ENCODE measurements at regions not wholly inside any gene's neighbourhood (a gene's known extent, or its start where the extent isn't known, plus 50 kb on each side); places are given as distances from the start of the nearest gene placed in this dataset.
"Not testable (repeated sequence)": the region's sequence is repeated elsewhere in the genome, so short reads cannot be mapped to it uniquely, and the experiment has no call there.

DNA sequence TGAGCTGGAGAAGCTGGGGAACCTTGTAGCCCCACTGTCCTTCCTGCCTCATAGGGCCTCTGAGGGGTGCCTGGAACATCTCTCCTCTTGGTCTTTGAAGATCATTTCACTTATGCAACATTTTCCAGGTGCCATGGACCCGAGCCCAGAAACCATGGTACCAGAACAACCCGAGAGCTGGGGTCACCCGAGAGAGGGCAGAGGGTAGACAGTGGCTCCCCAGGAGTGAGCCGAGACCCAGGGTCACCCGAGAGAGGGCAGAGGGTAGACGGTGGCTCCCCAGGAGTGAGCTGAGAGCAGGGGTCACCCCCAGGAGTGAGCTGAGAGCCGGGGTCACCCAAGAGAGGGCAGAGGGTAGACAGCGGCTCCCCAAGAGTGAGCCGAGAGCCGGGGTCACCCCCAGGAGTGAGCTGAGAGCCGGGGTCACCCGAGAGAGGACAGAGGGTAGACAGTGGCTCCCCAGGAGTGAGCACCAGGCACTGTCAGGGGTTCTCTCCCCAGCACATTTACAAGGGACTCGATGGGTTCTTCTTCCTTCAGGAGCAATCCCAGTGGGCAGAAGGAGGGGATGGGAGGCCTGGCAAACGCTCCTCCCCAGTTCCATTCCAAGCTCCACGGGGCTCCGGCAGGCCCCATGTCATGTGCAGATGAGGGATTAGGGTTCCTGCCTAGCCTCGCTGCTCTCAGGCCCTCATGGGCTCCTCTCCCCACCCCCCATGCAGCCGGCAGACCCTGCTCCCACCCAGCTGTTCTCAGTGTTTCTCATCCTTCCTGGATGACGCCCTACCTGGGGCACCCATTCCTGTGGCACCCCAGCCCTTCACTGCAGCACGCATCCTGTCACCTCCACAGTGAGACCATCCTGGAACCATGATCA, 163.5 kb downstream of the RTP5 start:
- DNase-seq, result no peak

DNA sequence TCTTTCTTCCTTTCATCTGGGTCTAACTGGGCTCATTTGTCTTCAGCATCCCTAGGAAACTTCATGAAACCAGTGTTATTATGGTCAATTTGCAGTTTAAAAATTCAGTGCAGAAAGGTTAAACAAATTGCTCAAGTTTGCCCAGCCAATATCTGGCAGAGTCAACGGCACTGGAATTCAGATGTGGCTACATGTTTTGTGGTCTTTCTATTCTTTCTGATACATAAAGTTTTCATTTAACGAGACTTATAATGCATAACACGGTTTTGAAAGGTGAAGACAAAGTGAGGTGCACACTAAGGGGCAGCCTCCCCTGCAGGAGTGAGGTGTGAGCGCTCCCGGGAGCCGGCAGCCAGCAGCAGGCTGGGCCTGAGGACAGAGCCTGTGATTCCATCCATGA, 164.6 kb downstream of the RTP5 start:
- no peak for DNase-seq

DNA sequence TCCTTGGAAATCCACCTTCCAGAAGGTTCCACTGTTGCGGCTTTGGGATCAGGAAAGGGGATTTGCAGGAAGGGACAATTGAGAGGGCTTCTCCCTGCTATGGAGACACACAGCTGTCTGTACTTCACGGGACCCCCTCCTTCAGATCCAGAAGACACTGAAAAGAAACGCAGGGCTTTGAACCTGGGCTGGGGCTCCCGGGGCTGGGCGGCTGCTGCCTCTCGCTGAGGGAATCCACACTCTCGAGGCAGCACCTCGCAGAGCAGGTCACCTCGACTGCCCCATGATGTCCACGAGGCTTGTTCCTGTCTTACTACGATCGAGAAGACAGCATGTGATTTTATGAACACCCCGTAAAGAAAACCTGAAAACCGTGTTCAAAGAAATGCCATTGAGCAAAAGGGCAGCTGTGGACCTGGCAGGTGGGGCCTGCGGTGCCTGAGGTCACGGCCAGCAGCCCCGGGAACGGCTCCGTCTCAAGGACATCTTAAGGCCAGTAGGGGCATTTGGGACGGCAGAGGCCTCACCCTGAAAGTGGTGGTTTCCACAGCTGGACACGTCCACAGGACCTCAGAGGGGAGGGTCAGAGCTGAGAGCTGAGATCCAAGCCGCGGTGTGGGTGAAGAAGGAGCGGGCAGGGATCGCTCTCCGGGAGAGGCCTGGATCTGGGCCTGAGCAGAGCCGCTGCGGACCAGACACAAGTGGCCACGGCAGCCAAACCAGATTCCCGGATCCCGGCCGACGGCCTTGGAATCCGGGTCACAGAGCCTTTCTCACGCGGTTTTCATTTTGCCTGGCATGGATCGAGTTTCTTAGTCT, 165.7 kb downstream of the RTP5 start:
- no peak for DNase-seq

DNA sequence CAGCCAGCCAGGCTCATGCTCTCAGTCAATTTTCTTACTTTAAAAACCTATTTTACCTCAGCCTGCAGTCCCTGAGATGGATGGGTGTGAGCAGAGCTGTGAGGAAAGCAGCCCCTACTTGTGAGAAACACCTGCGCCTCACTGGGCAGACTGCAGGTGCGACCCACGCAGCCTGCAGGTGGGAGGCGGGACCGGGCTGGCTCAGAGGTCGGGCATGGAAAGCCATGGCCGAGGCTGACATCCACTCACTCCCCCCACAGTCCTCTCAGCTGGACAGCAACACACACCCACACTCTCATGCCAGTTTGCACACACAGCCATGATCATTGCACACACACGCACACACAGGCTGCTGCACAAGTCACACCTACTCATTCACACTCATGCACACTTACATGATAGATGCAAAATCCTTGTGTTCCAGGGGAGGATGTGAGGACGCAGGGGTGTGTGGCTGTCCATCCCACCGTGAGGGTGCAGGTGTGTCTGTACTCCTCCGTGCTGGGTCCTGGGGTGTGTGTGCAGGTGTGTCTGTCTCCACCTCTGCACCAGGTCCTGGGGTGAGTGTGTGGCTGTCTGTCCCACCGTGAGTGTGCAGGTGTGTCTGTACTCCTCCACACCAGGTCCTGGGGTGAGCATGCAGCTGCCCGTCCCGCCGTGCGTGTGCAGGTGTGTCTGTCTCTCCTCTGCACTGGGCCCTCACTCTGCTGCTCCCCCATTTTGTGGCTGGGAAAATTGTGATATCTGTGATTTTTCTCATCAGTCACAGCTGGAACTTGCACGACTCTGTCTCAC, 166.5 kb downstream of the RTP5 start:
- DNase-seq, result no peak

DNA sequence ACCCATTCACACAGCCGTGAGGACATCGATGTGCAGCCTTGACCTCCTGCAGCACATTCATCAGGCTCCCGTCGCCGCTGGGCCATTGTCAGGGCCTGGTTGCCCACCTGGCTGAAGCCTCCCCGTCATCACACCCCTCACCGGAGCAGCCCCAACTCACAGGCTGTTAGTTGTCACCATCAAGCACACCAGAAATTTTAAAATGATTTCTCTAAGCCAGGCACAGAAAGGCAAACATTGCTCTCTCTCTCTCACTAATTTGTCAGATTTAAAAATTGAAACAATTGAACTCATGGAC, 167.1 kb downstream of the RTP5 start:
- DNase-seq, result no peak

DNA sequence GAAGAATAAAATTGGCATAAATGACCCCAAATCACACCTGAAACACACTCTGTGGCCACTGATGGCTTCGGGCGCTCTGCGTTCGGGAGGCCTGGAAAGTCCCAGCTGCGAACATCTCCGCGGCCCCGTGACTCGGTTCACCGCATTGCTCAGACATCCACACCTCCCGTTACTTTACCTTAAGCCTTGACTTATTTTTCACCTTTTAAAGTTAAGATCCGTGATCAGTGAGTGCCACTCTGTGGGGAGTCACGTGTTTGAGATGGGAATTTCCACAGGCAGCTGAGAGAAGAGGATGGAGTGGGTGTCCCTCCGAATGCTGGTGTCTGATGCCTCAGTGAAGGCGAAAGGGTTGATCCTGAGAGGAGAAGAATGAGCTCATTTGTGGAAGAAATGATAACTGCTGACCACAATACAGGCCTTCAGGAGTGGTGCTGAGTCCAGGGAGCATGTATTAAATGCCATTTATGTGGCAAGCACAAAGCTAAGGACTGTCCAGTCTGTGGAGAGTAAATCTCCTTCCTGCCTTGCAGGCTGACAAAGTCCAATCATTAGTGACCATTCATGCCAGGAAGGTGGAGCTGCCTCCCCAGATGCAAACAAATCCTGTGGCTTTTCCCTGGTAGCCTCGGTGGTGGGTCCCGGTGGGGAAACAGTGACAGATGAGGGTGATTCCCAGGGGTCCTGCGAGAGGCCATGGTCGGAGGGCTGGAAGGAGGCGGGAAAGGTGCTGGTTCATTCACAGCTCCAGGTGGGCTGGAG, 168.8 kb downstream of the RTP5 start:
- no peak for DNase-seq

DNA sequence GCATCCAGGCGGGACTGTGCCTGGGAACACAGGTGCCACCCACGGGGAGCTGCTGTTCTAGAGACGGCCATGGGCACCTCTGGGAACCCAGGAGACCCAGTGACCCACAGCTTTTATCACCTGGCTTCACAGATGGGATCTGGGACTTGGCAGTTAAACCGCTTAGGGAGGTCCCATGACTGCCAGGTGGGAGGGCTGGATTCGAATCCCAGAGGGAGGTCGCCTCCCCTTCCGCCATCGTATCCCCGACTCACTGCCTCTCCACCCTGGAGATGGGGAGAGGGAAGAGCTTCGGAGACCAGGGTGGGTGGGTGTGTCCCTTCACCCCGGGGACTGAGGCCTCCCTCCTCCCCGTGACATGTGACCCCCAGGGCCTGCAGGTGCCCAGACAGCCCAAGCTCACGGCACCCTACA, 169.4 kb downstream of the RTP5 start:
- DNase-seq, result no peak

DNA sequence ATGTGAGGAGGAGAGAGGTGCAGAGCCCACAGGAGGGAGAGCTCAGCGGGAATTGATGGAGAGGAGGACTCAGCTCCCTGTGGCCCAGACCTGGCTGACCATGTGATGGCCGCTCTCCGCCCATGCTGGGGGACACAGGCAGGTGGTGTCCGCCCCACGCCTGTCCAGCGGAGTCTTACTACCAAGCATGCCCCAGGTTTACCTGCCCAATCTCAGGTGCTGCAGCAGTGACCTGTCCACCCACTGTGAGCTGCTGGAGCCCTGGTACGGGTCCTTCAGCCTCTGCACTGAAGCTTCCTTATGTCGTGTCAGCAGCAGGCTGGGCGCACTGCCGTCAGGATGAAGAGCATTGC, 170.8 kb downstream of the RTP5 start:
- no peak for DNase-seq

DNA sequence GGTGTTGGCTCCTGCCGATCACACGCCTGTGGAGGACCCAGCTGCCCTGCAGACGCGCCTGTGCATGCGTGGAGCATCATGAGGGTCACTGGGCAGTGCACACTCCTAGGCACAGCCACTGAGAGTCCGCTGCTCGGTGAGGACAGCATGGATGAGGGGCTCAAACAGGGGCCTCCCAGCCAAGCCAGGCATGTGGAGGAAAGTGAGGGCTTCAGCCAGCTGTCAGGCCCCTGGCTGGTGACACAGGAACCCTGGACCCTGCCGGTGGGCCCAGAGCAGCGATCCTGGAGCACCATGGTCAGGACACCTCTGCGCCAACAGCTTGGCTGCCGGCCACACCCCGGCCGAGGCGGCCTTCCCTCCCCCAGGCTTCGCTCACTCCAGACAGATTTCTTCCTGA, 171.2 kb downstream of the RTP5 start:
- no peak for DNase-seq

DNA sequence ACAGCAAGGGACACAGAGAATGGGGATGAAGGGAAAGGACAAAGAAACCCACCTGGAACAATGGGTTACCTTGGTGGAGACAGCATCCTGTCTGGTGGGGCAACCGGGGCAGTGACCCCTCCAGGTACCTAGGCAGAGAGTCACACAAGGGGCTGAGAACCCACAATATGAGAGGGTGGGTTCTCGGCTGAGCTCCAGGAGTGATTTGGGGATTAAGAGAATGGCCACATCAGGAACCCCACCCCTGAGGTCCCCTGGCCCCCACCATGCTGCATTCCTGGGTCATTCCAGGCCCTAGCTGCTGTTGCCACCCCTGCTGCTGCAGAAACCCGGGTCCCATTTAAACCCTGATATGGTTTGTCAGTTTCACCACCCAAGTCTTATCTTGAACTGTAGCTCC, 172.3 kb downstream of the RTP5 start:
- DNase-seq, result no peak

DNA sequence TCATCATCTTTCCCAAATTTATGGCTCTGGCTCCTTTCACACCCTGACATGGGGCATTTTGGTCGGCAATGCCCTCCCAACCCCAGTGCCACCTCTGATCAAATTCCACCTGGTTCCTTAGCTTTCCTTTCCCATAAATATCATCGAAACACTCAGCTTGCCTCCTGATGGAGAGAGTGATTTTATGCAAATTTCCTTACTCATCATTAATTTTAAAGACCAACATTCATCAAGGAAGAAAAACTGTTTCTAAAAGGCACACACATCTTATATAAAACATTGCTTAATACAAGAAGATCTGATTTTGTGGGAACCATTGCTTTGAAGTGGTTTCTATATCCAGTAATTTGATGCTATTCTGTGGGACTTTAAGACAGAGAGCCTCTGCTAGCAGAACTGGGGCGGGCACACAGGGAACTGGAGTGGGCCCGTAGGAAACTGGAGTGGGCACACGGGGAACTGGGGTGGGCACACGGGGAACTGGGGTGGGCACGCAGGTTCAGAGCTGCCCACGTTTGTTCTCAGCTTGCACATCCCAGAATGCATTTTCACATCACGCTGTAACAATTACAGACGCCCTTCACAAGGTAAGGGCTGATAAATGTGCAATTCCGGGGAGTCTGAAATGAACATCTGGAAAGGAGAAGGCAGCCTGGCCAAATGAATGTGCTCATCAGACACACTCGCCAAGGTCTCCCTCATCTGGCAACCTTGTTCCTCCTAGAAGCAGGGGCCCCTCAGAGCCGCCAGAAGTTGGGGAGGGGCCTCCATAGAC, 174.2 kb downstream of the RTP5 start:
- no peak for DNase-seq

DNA sequence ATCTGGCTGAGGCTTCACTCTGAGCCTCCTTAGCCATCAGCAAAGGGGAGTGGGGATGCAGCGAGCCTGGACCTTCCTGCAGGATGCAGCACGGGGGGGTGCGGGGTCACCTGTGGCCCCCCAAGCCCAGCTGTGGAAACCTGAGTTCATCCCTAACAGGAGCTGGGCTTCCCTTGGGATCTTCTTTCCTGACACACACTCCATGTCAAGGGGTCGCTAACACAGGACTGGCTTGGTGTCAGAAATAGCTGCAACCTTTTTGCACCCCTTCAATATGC, 174.7 kb downstream of the RTP5 start:
- DNase-seq, result no peak

DNA sequence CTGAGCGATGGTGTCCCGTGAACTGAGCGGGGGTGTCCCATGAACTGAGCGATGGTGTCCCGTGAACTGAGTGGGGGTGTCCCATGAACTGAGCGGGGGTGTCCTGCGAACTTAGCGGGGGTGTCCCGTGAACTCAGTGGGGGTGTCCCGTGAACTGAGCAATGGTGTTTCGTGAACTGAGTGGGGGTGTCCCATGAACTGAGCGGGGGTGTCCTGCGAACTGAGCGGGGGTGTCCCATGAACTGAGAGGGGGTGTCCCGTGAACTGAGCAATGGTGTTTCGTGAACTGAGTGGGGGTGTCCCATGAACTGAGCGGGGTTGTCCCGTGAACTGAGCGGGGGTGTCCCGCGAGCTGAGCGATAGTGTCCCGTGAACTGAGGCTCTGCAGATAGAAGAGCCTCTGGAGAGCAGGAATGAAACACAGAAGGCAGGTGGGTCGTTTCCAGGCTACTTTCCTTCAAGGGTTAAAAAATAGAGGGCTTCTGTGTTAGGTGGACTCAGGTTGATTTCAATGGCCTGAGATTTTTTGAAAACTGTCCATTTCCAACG, 176.1 kb downstream of the RTP5 start:
- DNase-seq, result not testable (repeated sequence)

DNA sequence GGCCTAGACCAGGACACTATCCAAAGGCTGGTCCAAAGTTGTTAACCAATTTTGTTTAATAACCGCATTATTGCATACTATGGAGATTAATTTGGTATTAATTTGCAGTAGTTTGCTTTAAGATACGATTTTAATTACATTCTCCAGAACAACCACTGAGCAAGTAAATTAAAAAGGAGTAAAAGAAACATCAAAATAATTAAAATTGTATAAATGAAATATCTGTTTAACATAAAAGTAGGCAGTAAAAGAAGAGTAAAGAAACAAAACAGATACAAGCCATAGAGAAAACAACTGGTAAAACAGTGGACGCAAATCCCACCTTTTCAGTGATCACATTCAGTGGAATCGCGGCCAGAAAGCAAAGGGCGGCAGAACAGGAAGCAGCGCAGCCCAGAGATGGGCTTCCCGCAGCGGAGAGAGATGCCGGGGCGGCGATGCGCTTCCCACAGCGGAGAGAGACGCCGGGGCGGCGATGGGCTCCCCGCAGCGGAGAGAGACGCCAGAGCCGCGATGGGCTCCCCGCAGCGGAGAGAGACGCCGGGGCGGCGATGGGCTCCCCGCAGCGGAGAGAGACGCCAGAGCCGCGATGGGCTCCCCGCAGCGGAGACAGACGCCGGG, 176.8 kb downstream of the RTP5 start:
- DNase-seq, result no peak

DNA sequence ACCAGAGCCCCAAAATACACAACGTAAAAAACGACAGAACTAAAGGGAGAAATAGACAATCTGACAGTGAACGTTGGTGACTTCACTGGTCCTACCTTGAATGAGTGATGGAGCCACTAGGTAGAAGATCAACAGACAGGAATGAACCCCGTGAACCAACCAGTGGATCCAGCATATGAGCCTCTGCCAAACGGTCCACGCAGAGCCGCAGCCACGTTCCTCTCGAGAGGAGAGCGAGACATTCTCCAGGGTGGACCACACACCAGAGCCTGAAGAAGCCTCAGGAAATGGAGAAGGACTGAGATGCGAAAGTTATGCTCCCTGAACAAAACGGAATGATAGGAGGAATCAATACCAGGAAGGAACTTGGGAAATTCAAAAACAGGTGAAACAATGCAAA, 178.4 kb downstream of the RTP5 start:
- no peak for DNase-seq

DNA sequence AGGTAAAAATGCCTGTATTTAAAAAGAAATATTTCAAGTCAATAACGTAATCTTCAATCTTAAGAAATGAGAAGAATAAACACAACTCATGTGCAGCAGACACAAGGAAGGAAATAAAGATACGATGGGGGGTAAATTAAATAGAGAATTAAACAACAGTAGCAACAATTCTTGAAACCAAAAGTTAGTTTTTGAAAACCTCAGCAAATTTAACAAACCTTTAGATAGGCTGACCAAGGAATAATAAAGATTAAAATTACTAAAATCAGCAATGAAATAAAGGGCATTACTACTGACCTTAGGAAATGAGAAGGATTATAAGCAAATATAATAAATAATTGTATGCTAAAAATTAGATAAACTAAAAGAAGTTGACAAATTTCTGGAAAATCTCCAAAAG, 178.9 kb downstream of the RTP5 start:
- DNase-seq, result no peak

DNA sequence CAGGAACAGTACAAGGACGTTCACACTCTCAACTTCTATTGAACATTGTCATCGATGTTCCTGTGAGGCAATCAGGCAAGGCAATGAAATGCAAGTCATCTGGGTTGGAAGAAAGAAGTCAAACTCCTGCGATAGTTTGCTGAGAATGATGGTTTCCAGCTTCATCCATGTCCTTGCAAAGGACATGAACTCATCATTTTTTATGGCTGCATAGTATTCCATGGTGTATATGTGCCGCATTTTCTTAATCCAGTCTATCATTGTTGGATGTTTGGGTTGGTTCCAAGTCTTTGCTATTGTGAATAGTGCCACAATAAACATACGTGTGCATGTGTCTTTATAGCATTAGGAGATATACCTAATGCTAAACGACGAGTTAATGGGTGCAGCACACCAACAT, 180.0 kb downstream of the RTP5 start:
- not testable (repeated sequence) for DNase-seq

DNA sequence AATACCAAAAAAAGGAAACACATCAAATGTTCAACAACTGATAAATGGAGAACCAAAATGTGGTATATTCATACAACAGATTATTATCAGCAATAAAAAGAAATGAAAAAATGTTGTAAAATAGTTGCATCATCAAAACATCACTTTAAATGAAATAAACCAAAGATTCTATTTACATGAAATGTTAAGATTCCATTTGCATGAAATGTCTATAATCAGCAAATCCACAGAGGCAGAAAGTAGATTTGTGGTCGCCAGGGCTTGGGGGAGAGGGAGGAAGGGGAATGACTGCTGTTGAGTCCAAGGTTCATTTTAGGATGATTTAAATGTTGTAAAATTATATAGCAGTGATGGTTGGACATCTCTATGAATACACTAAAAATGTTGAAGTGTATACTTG, 181.9 kb downstream of the RTP5 start:
- no peak for DNase-seq

DNA sequence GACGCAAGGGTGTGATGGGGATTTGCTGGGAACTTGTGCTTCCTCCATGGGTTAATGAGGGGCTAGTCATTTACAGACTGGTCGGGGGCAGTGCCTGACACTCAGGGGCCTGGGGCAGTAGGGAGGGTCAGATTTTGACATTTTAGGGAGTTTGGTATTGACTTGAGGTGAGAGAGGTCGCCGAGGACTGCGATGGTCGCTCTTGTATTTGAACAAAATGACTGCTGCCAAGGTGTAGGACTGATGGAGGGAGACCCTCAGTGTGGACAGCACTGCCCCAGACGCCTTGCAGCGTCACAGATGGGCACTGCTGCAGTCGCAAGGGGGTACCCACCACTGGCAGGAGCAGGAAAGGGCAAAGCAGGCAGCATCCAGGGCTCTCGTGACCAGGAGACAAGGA, 182.9 kb downstream of the RTP5 start:
- DNase-seq, result no peak

DNA sequence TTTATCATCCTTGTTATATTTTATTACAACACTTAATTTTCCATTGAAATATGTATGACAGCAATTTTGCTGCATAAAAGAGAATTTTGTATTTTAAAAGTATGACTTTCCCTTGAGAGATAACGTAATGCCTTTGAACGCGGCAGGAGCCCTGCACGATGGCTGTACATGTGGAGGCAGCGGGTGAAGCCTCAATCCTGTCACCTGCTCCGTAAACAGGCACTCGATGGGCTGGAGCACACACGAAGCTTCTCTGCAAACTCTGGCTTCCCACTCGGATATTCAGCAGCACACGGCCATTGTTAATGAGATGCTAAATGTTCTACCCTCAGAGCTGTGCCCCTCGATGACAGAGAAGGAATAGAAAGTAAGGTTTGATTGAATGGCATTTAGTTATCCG, 184.4 kb downstream of the RTP5 start:
- DNase-seq, result no peak

DNA sequence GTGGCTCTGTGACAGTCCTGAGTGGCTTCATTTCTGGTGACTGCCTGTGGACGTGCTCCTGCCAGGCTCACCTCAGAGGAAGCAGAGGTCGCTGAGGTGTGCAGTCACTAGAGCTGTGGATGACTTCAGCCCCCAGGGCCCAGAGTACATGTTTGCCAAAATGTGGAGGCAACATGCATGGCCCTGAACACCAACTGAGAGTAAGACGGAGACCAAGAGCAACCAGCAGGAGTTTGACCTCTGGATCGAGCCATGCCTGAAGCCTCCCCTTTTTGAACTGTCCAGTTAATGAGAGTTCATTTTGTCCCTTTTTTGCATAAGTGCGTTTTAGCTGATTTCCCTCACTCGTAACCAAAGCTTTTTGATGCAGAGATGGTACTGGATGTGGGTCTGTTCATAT, 184.9 kb downstream of the RTP5 start:
- no peak for DNase-seq

All from GF-D8 (cell line).